Vagina (tissue), 2 donors: ENCODE measurements at regions not wholly inside any gene's neighbourhood (a gene's known extent, or its start where the extent isn't known, plus 50 kb on each side); places are given as distances from the start of the nearest gene placed in this dataset.

Source experiments
- DNase-seq, 2 donors: peaks; one replicate each; pipeline ENCODE4 v3.0.0-alpha.2; 2017; ENCODE audit errors: extremely low spot score in 2 of 2
- H3K27ac ChIP-seq: fragments of 200-600 bp; sonication (generic); one replicate; pipeline ENCODE4 v1.5.1; 2019
- H3K27me3 ChIP-seq: fragments of 200-600 bp; sonication (generic); one replicate; pipeline ENCODE4 v1.5.1; 2019
- H3K36me3 ChIP-seq, 2 donors: fragments of 200-600 bp; sonication (generic); one replicate each; pipeline ENCODE4 v1.5.1; 2017 to 2019
- H3K4me1 ChIP-seq: fragments of 200-600 bp; sonication (generic); one replicate; pipeline ENCODE4 v1.5.1; 2019
- H3K4me3 ChIP-seq, 2 donors: fragments of 200-600 bp; sonication (generic); 1 replicate in 1 of 2; 2 replicates in 1 of 2; pipeline ENCODE4 v1.5.1; 2016 to 2019
- H3K9me3 ChIP-seq: fragments of 200-600 bp; sonication (generic); one replicate; pipeline ENCODE4 v1.5.1; 2019
- POLR2A ChIP-seq, 2 donors: fragments of 450-650 bp; IDR thresholded peaks; one replicate each; pipeline ENCODE4 v1.6.1; 2017; ENCODE audit warnings: antibody characterized with exemption in 2 of 2, mild to moderate bottlenecking in 2 of 2, moderate library complexity in 2 of 2
- POLR2AphosphoS5 ChIP-seq, 2 donors: sonication (generic); formaldehyde crosslinking; IDR thresholded peaks; one replicate each; pipeline ENCODE4 v1.9.0; 2017; ENCODE audit warnings: antibody characterized with exemption in 2 of 2, mild to moderate bottlenecking in 2 of 2, low read depth in 1 of 2; ENCODE audit not compliant: insufficient read depth in 1 of 2
- intact Hi-C: fragments of 100-400 bp; cut with DNase I; formaldehyde crosslinking; loops from one replicate; pipeline ENCODE4 v1.15.1; 2023
- TF ChIP-seq, protein P1 (sequence below), 3 experiments: fragments of 450-650 bp in 2 of 3; fragments of 200-600 bp in 1 of 3; sonication (generic) in 1 of 3; IDR thresholded peaks; one replicate each; pipeline ENCODE4 v1.5.1; 2017 to 2019; ENCODE audit warnings: antibody characterized with exemption in 3 of 3, mild to moderate bottlenecking in 2 of 3, moderate library complexity in 2 of 3

DNA sequence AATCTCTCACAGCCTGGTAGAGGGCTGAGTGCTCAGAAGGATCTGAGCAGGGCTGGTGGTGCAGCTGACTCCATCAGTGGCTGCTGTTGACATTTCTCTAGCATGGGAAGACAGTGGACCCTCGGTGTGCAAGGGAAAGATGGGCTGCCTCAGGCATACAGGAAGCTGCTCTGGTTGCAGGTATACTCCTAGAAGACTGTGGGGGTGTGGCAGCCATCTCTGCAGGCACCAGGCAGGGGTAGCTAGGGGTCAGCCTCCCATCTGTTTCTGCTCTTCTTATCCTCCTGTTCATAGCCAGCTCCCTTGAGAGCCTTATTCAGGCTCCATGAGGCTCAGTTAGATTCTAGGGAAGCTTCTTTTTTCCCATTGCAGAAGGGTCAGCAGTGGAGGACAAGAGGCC lies 475.5 kb downstream of the TSHZ3 start:
- H3K27me3 ChIP-seq = no peaks in the 10 kb centered on the region
- intact Hi-C loops = no loop called here
- no peak overlapping the region for H3K27ac ChIP-seq
- no peak for DNase-seq
- H3K36me3 ChIP-seq = no peaks in the 10 kb centered on the region
- H3K4me1 ChIP-seq = no peaks in the 10 kb centered on the region
- H3K4me3 ChIP-seq = no peak overlapping the region
- no peak for TF ChIP-seq POLR2AphosphoS5 (IDR thresholded peaks at IDR 0.05; ENCODE audit: insufficient read depth in 1 of 2, low read depth in 1 of 2)
- TF ChIP-seq, protein P1, sequence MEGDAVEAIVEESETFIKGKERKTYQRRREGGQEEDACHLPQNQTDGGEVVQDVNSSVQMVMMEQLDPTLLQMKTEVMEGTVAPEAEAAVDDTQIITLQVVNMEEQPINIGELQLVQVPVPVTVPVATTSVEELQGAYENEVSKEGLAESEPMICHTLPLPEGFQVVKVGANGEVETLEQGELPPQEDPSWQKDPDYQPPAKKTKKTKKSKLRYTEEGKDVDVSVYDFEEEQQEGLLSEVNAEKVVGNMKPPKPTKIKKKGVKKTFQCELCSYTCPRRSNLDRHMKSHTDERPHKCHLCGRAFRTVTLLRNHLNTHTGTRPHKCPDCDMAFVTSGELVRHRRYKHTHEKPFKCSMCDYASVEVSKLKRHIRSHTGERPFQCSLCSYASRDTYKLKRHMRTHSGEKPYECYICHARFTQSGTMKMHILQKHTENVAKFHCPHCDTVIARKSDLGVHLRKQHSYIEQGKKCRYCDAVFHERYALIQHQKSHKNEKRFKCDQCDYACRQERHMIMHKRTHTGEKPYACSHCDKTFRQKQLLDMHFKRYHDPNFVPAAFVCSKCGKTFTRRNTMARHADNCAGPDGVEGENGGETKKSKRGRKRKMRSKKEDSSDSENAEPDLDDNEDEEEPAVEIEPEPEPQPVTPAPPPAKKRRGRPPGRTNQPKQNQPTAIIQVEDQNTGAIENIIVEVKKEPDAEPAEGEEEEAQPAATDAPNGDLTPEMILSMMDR (IDR thresholded peaks at IDR 0.05) = no peak
- no peak for TF ChIP-seq POLR2A (IDR thresholded peaks at IDR 0.05)
- no peaks in the 10 kb centered on the region for H3K9me3 ChIP-seq

DNA sequence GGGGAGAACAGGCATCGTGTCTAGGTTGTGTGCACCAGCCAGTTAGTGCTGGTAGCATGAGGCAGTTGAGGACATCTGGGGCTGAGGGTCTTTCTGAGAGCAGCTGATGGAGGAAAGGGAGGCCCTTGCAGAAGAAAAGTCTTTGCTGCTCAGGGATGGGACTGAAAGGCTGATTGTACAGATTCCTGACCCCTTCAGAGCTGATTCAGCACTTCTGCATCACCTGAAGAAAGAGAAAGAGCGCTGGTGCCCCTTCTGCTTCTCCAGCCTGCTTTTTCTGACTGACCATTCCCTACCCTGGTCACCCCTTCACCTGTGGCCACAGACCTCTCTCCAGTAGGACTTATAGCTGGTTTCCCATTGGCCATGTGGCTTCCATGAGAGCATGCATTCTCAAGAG lies 476.2 kb downstream of the TSHZ3 start:
- intact Hi-C loops = no loop called here
- Histone ChIP-seq H3K36me3 (no peaks in the 10 kb centered on the region), H3K4me1 (no peaks in the 10 kb centered on the region), H3K27me3 (no peaks in the 10 kb centered on the region), H3K9me3 (no peaks in the 10 kb centered on the region), H3K27ac (no peak overlapping the region), H3K4me3 (no peak overlapping the region)
- no peak for TF ChIP-seq POLR2A (IDR thresholded peaks at IDR 0.05)
- TF ChIP-seq POLR2AphosphoS5 (IDR thresholded peaks at IDR 0.05; ENCODE audit: insufficient read depth in 1 of 2, low read depth in 1 of 2) = no peak
- TF ChIP-seq, protein P1 (IDR thresholded peaks at IDR 0.05) = no peak
- DNase-seq = no peak

DNA sequence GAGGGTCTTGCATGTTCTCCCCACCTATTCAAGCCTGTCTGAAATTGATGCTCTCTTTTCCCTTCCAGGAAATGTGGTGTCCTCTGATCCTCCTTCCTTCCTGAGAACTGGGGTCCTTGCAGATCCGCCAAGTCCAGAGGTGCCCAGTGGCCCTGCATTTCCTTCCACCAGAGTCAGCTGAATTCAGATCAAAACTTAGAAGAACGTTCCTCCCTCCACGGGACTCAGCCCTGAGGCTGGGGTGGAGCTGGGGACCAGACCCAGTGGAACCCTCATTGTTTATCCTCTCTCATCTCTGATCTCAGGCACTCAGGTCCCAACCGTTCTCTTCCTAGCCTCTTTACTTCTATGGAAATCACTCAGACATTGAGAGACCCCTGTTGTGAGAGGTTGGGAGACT lies 477.3 kb downstream of the TSHZ3 start:
- peak in 1 of 2 donors; percentile 37 for DNase-seq
- Histone ChIP-seq H3K27ac (no peak overlapping the region), H3K36me3 (no peaks in the 10 kb centered on the region), H3K9me3 (no peaks in the 10 kb centered on the region), H3K27me3 (no peaks in the 10 kb centered on the region), H3K4me1 (no peaks in the 10 kb centered on the region), H3K4me3 (no peak overlapping the region)
- intact Hi-C loops = no loop called here
- TF ChIP-seq POLR2A (IDR thresholded peaks at IDR 0.05) (no peak), POLR2AphosphoS5 (IDR thresholded peaks at IDR 0.05; ENCODE audit: insufficient read depth in 1 of 2, low read depth in 1 of 2) (no peak)

DNA sequence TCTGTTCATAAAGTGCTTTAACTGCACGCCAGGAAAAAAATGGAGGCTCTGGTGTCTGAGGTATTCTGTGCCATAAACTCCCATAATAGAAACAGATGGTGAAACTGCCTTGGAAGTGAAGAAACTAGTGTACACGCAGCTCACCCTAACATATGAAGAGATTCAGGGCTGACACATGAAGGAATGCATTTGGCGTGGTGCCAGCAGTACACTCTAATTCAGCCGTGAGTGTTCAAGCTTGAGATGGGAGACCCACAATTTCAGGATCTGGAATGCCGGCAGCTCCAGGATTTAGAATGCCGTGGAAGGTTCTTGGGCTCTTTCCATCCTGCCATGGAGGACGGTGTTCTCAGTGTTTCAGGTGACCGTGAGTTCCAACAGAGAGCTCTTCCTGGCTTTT lies 478.4 kb downstream of the TSHZ3 start:
- TF ChIP-seq POLR2AphosphoS5 (IDR thresholded peaks at IDR 0.05; ENCODE audit: insufficient read depth in 1 of 2, low read depth in 1 of 2) (no peak), POLR2A (IDR thresholded peaks at IDR 0.05) (no peak)
- TF ChIP-seq, protein P1 (IDR thresholded peaks at IDR 0.05) = no peak
- H3K4me1 ChIP-seq = no peaks in the 10 kb centered on the region
- H3K9me3 ChIP-seq = no peaks in the 10 kb centered on the region
- H3K4me3 ChIP-seq = no peak overlapping the region
- DNase-seq = no peak
- H3K36me3 ChIP-seq = no peaks in the 10 kb centered on the region
- intact Hi-C loops = no loop called here
- no peaks in the 10 kb centered on the region for H3K27me3 ChIP-seq
- H3K27ac ChIP-seq = no peak overlapping the region

DNA sequence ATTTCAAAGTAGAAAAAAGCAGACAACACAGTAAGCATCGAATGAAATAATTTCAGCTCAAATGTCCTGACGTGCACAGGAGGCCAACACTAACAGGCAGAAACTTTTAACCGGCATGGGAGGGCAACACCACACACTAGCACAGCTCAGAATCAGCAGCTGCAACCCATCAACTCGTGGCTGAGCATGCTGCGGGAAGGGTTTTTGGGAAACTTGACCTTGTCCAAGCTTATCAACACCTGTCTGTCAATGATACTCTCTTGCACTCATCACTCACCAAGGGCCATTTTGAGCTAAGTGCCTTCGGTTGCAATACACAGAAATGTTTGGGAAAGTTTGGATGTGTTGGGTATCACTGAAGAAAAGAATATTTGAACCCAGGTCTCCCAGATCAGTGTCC lies 483.7 kb downstream of the TSHZ3 start:
- TF ChIP-seq, protein P1 (IDR thresholded peaks at IDR 0.05) = no peak
- TF ChIP-seq POLR2AphosphoS5 (IDR thresholded peaks at IDR 0.05; ENCODE audit: insufficient read depth in 1 of 2, low read depth in 1 of 2) (no peak), POLR2A (IDR thresholded peaks at IDR 0.05) (no peak)
- H3K9me3 ChIP-seq = no peaks in the 10 kb centered on the region
- H3K4me1 ChIP-seq = no peaks in the 10 kb centered on the region
- no peak overlapping the region for H3K27ac ChIP-seq
- H3K36me3 ChIP-seq = no peaks in the 10 kb centered on the region
- no peak overlapping the region for H3K4me3 ChIP-seq
- intact Hi-C loops = no loop called here
- no peaks in the 10 kb centered on the region for H3K27me3 ChIP-seq
- no peak for DNase-seq
